PC-3 (cell line): ENCODE measurements at regions not wholly inside any gene's neighbourhood (a gene's known extent, or its start where the extent isn't known, plus 50 kb on each side); places are given as distances from the start of the nearest gene placed in this dataset.

Source experiments
- ATAC-seq: fragments of 200-7000 bp; cut with Tn5 transposase; 2 replicates; pipeline ENCODE4 v1.9.1; 2020; ENCODE audit warnings: mild to moderate bottlenecking, moderate library complexity
- BruUV-seq: library from RNA; stranded (reverse); fragments of 400-500 nt; replicated peaks from 2 replicates; lab custom pipeline; 2021; lab: Mats Ljungman, UMichigan
- CTCF ChIA-PET: fragments of 300-600 bp; sonication (Branson Sonifier 250); formaldehyde crosslinking; loops from one replicate; lab custom pipeline; 2022; ENCODE audit warnings: antibody characterized with exemption; lab: Charles Lee
- POLR2A ChIA-PET: fragments of 300-600 bp; sonication (Branson Sonifier 250); formaldehyde crosslinking; loops from one replicate; lab custom pipeline; 2022; ENCODE audit warnings: antibody characterized with exemption; ENCODE audit not compliant: unreplicated experiment; lab: Charles Lee
- DNase-seq: peaks from one replicate; pipeline ENCODE4 v3.0.0-alpha.2; 2015
- H2AFZ ChIP-seq: fragments of 300-600 bp; sonication (generic); 2 replicates; pipeline ENCODE4 v1.6.0; 2016; ENCODE audit warnings: antibody characterized with exemption, low read length
- H3F3A ChIP-seq: fragments of 300-600 bp; sonication (generic); one replicate; pipeline ENCODE4 v1.6.0; 2017; ENCODE audit warnings: antibody characterized with exemption, low read length, control low read depth, mild to moderate bottlenecking; ENCODE audit not compliant: unreplicated experiment
- H3K27ac ChIP-seq: fragments of 300-600 bp; sonication (generic); 2 replicates; pipeline ENCODE4 v1.5.1; 2016; ENCODE audit warnings: mild to moderate bottlenecking, low read length
- H3K27me3 ChIP-seq: fragments of 300-600 bp; sonication (generic); 2 replicates; pipeline ENCODE4 v1.6.1; 2016; ENCODE audit warnings: low read length, mixed read lengths
- H3K36me3 ChIP-seq: fragments of 300-600 bp; sonication (generic); 2 replicates; pipeline ENCODE4 v1.6.1; 2016; ENCODE audit warnings: low read depth, mixed run types, low read length, mixed read lengths
- H3K4me1 ChIP-seq: fragments of 300-600 bp; sonication (generic); 2 replicates; pipeline ENCODE4 v1.5.1; 2016; ENCODE audit warnings: low read length; ENCODE audit not compliant: insufficient read depth
- H3K4me2 ChIP-seq: fragments of 300-600 bp; sonication (generic); 2 replicates; pipeline ENCODE4 v1.6.0; 2016; ENCODE audit warnings: low read length
- H3K4me3 ChIP-seq: fragments of 300-600 bp; sonication (generic); 2 replicates; pipeline ENCODE4 v1.5.1; 2016; ENCODE audit warnings: mild to moderate bottlenecking, low read length, mixed read lengths
- H3K79me2 ChIP-seq: fragments of 300-600 bp; sonication (generic); 2 replicates; pipeline ENCODE4 v1.6.1; 2017; ENCODE audit warnings: low read length, mixed read lengths
- H3K9ac ChIP-seq: fragments of 300-600 bp; sonication (generic); 2 replicates; pipeline ENCODE4 v1.6.0; 2016; ENCODE audit warnings: mild to moderate bottlenecking, low read length
- H3K9me2 ChIP-seq: fragments of 300-600 bp; sonication (generic); replicated peaks from 2 replicates; pipeline ENCODE4 v1.6.1; 2016; ENCODE audit warnings: mixed run types, low read length, mixed read lengths
- H3K9me3 ChIP-seq: fragments of 300-600 bp; sonication (generic); 2 replicates; pipeline ENCODE4 v1.6.1; 2016; ENCODE audit warnings: low read length, mixed read lengths
- H4K20me1 ChIP-seq: fragments of 300-600 bp; sonication (generic); 2 replicates; pipeline ENCODE4 v1.6.1; 2016; ENCODE audit warnings: low read length, mixed read lengths
- EZH2 ChIP-seq: fragments of 300-600 bp; sonication (generic); IDR thresholded peaks from one replicate; pipeline ENCODE4 v1.6.1; 2017; ENCODE audit warnings: antibody characterized with exemption, mild to moderate bottlenecking, low read length; ENCODE audit not compliant: unreplicated experiment
- EZH2phosphoT487 ChIP-seq: fragments of 300-600 bp; sonication (generic); IDR thresholded peaks from 2 replicates; pipeline ENCODE4 v1.6.1; 2018; ENCODE audit warnings: mild to moderate bottlenecking, antibody characterized with exemption, low read length, borderline replicate concordance
- intact Hi-C: fragments of 100-400 bp; cut with micrococcal nuclease; formaldehyde crosslinking; loops from 2 replicates; pipeline ENCODE4 v1.9.0; 2023
- TF ChIP-seq, protein P1 (sequence below): fragments of 300-600 bp; sonication (generic); conservative IDR thresholded peaks from 2 replicates; pipeline ENCODE4 v1.5.1; 2017; ENCODE audit warnings: antibody characterized with exemption, low read depth, mild to moderate bottlenecking, low read length

GRCh38 chr13:31044364-31045285 is 112.2 kb downstream of the TEX26 start:
- peak; percentile 70 for ATAC-seq
- Histone ChIP-seq H3K4me1 (peaks cover 24% of the 10 kb centered on the region), H3K79me2 (no peaks in the 10 kb centered on the region), H3K27me3 (no peaks in the 10 kb centered on the region), H3K36me3 (no peaks in the 10 kb centered on the region; the same call in 1 of the 2 replicates), H3K9me3 (no peaks in the 10 kb centered on the region), H3K9me2 (no peaks in the 10 kb centered on the region), H3K4me2 (peak overlapping the region; percentile 80), H3F3A (peaks cover 10% of the 10 kb centered on the region), H3K27ac (peak overlapping the region; percentile 93), H4K20me1 (no peaks in the 10 kb centered on the region), H2AFZ (0 out of 2 replicates have a peak overlapping the region, but pooled peaks have one; percentile 48), H3K4me3 (peak overlapping the region; percentile 42; the same call in 1 of the 2 replicates), H3K9ac (peak overlapping the region; percentile 48; the same call in 1 of the 2 replicates)
- intact Hi-C loops, result loop anchor here (1.0 to 5.0 kb wide), 2 partner anchors 118 to 179 kb away; partner anchors contain the start of gene HSPH1
- peak; percentile 86 for DNase-seq
- no peak for TF ChIP-seq EZH2phosphoT487
- TF ChIP-seq, protein P1, sequence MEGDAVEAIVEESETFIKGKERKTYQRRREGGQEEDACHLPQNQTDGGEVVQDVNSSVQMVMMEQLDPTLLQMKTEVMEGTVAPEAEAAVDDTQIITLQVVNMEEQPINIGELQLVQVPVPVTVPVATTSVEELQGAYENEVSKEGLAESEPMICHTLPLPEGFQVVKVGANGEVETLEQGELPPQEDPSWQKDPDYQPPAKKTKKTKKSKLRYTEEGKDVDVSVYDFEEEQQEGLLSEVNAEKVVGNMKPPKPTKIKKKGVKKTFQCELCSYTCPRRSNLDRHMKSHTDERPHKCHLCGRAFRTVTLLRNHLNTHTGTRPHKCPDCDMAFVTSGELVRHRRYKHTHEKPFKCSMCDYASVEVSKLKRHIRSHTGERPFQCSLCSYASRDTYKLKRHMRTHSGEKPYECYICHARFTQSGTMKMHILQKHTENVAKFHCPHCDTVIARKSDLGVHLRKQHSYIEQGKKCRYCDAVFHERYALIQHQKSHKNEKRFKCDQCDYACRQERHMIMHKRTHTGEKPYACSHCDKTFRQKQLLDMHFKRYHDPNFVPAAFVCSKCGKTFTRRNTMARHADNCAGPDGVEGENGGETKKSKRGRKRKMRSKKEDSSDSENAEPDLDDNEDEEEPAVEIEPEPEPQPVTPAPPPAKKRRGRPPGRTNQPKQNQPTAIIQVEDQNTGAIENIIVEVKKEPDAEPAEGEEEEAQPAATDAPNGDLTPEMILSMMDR, result peak; percentile 89
- POLR2A ChIA-PET, result no interaction called here
- BruUV-seq, result no TSS peak
- CTCF ChIA-PET, result interaction anchor here (0.6 kb wide), 2 partner anchors 179 to 244 kb away, joined by 3 to 5 read pairs; no protein-coding TSS in a partner anchor

GRCh38 chr13:31043957-31044356 is 111.5 kb downstream of the TEX26 start:
- Histone ChIP-seq H3K79me2 (no peaks in the 10 kb centered on the region), H3K27ac (no peak overlapping the region), H3K9me3 (no peaks in the 10 kb centered on the region), H3K9ac (no peak overlapping the region), H4K20me1 (no peaks in the 10 kb centered on the region), H3F3A (peaks cover 10% of the 10 kb centered on the region), H3K4me1 (peaks cover 31% of the 10 kb centered on the region), H3K9me2 (no peaks in the 10 kb centered on the region), H2AFZ (no peak overlapping the region), H3K4me2 (no peak overlapping the region), H3K4me3 (no peak overlapping the region), H3K36me3 (no peaks in the 10 kb centered on the region; the same call in 1 of the 2 replicates), H3K27me3 (no peaks in the 10 kb centered on the region)
- intact Hi-C loops, result loop anchor here (1.0 kb wide), 1 partner anchor 179 kb away; no protein-coding TSS in a partner anchor
- no peak for DNase-seq
- POLR2A ChIA-PET, result no interaction called here
- no TSS peak for BruUV-seq
- ATAC-seq, result no peak
- TF ChIP-seq, protein P1, result no peak
- no peak for TF ChIP-seq EZH2phosphoT487
- TF ChIP-seq EZH2, result no peak
- CTCF ChIA-PET, result interaction anchor here (0.6 kb wide), 1 partner anchor 244 kb away, joined by 3 read pairs; no protein-coding TSS in a partner anchor
